ENCODE measurements at regions not wholly inside any gene's neighbourhood (a gene's known extent, or its start where the extent isn't known, plus 50 kb on each side); places are given as distances from the start of the nearest gene placed in this dataset.

- TF ChIP-seq YY1 (IDR thresholded peaks at IDR 0.05; ENCODE audit: insufficient read depth, insufficient read length) (no peak), ZNF274 (IDR thresholded peaks at IDR 0.05; ENCODE audit: low read depth, low read length) (no peak)
Measured at GRCh38 chr20:17171746-17172280, 55.0 kb upstream of the PCSK2 start.
